ENCODE measurements at regions not wholly inside any gene's neighbourhood (a gene's known extent, or its start where the extent isn't known, plus 50 kb on each side); places are given as distances from the start of the nearest gene placed in this dataset.

GRCh38 chr2:223386984-223387383 is 215.2 kb downstream of the SCG2 start (continued):
- TF ChIP-seq RXRA (IDR thresholded peaks at IDR 0.05; ENCODE audit: insufficient read depth, low read depth, low read length) (no peak), TAF1 (IDR thresholded peaks at IDR 0.05; ENCODE audit: low read depth, low read length) (no peak), POU5F1 (IDR thresholded peaks at IDR 0.05; ENCODE audit: low read depth, low read length) (no peak), HDAC6 (IDR thresholded peaks at IDR 0.05; ENCODE audit: low read depth, low read length) (no peak)
- TF ChIP-seq, protein P1, sequence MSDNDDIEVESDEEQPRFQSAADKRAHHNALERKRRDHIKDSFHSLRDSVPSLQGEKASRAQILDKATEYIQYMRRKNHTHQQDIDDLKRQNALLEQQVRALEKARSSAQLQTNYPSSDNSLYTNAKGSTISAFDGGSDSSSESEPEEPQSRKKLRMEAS (IDR thresholded peaks at IDR 0.05): no peak

All from H1 (cell line).